ENCODE measurements at regions not wholly inside any gene's neighbourhood (a gene's known extent, or its start where the extent isn't known, plus 50 kb on each side); places are given as distances from the start of the nearest gene placed in this dataset.

GRCh38 chr3:28117598-28117997, 123.8 kb upstream of the CMC1 start:
- no peak overlapping the region for H3K27ac Mint-ChIP-seq
- H3K4me1 Mint-ChIP-seq = no peaks in the 10 kb centered on the region
- DNase-seq (ENCODE audit: low spot score in 2 of 2, unreplicated experiment in 2 of 2) = no peak
- H3K27me3 Mint-ChIP-seq (ENCODE audit: low read depth) = no peaks in the 10 kb centered on the region
- no peaks in the 10 kb centered on the region for H3K36me3 Mint-ChIP-seq
- no peak for TF ChIP-seq CTCF (IDR thresholded peaks at IDR 0.05; ENCODE audit: unreplicated experiment)
- H3K9me3 Mint-ChIP-seq = no peaks in the 10 kb centered on the region
- H3K4me3 Mint-ChIP-seq = no peak overlapping the region

GRCh38 chr3:28118087-28118486, 123.3 kb upstream of the CMC1 start:
- H3K9me3 Mint-ChIP-seq = no peaks in the 10 kb centered on the region
- H3K27ac Mint-ChIP-seq = no peak overlapping the region
- no peaks in the 10 kb centered on the region for H3K36me3 Mint-ChIP-seq
- no peak overlapping the region for H3K4me3 Mint-ChIP-seq
- no peaks in the 10 kb centered on the region for H3K27me3 Mint-ChIP-seq (ENCODE audit: low read depth)
- TF ChIP-seq CTCF (IDR thresholded peaks at IDR 0.05; ENCODE audit: unreplicated experiment) = no peak
- no peaks in the 10 kb centered on the region for H3K4me1 Mint-ChIP-seq
- DNase-seq (ENCODE audit: low spot score in 2 of 2, unreplicated experiment in 2 of 2) = no peak

GRCh38 chr3:28122227-28122626, 119.2 kb upstream of the CMC1 start:
- no peak for DNase-seq (ENCODE audit: low spot score in 2 of 2, unreplicated experiment in 2 of 2)

GRCh38 chr3:28124882-28125281, 116.5 kb upstream of the CMC1 start:
- H3K4me1 Mint-ChIP-seq = no peaks in the 10 kb centered on the region
- no peak for TF ChIP-seq CTCF (IDR thresholded peaks at IDR 0.05; ENCODE audit: unreplicated experiment)
- DNase-seq (ENCODE audit: low spot score in 2 of 2, unreplicated experiment in 2 of 2) = no peak
- no peak overlapping the region for H3K27ac Mint-ChIP-seq
- H3K27me3 Mint-ChIP-seq (ENCODE audit: low read depth) = no peaks in the 10 kb centered on the region
- H3K4me3 Mint-ChIP-seq = no peak overlapping the region
- no peaks in the 10 kb centered on the region for H3K9me3 Mint-ChIP-seq
- H3K36me3 Mint-ChIP-seq = no peaks in the 10 kb centered on the region

More at GRCh38 chr3:28122227-28122626, 119.2 kb upstream of the CMC1 start:
- Mint-ChIP-seq H3K9me3 (no peaks in the 10 kb centered on the region), H3K27me3 (ENCODE audit: low read depth) (no peaks in the 10 kb centered on the region), H3K4me1 (no peaks in the 10 kb centered on the region), H3K4me3 (no peak overlapping the region), H3K36me3 (no peaks in the 10 kb centered on the region), H3K27ac (no peak overlapping the region)
- TF ChIP-seq CTCF (IDR thresholded peaks at IDR 0.05; ENCODE audit: unreplicated experiment) = no peak

- Mint-ChIP-seq H3K4me1 (no peaks in the 10 kb centered on the region), H3K27me3 (ENCODE audit: low read depth) (no peaks in the 10 kb centered on the region), H3K4me3 (no peak overlapping the region), H3K36me3 (no peaks in the 10 kb centered on the region), H3K27ac (no peak overlapping the region), H3K9me3 (no peaks in the 10 kb centered on the region)
- no peak for TF ChIP-seq CTCF (IDR thresholded peaks at IDR 0.05; ENCODE audit: unreplicated experiment)
- DNase-seq (ENCODE audit: low spot score in 2 of 2, unreplicated experiment in 2 of 2) = no peak
Observed at GRCh38 chr3:28125342-28125741, 116.1 kb upstream of the CMC1 start.

GRCh38 chr3:28130836-28131235, 110.6 kb upstream of the CMC1 start:
- H3K4me3 Mint-ChIP-seq = no peak overlapping the region
- H3K9me3 Mint-ChIP-seq = no peaks in the 10 kb centered on the region
- no peak for TF ChIP-seq CTCF (IDR thresholded peaks at IDR 0.05; ENCODE audit: unreplicated experiment)
- no peak overlapping the region for H3K27ac Mint-ChIP-seq
- peaks cover under 1% of the 10 kb centered on the region for H3K27me3 Mint-ChIP-seq (ENCODE audit: low read depth)
- no peaks in the 10 kb centered on the region for H3K36me3 Mint-ChIP-seq
- H3K4me1 Mint-ChIP-seq = peaks cover 4% of the 10 kb centered on the region
- no peak for DNase-seq (ENCODE audit: low spot score in 2 of 2, unreplicated experiment in 2 of 2)

Measured in mesothelial cell of epicardium (in vitro differentiated cells).